B cell (primary cell): ENCODE measurements at regions not wholly inside any gene's neighbourhood (a gene's known extent, or its start where the extent isn't known, plus 50 kb on each side); places are given as distances from the start of the nearest gene placed in this dataset.

Source experiments
- CTCF ChIP-seq: fragments of 200-600 bp; IDR thresholded peaks from one replicate; pipeline ENCODE4 v1.8.0; 2022; ENCODE audit warnings: antibody characterized with exemption, mild to moderate bottlenecking
- EZH2 ChIP-seq: IDR thresholded peaks from 2 replicates; pipeline ENCODE4 v1.6.1; 2012; ENCODE audit warnings: borderline replicate concordance, low read depth, mild to moderate bottlenecking, moderate library complexity, low read length; ENCODE audit not compliant: insufficient read depth, poor library complexity, severe bottlenecking

DNA sequence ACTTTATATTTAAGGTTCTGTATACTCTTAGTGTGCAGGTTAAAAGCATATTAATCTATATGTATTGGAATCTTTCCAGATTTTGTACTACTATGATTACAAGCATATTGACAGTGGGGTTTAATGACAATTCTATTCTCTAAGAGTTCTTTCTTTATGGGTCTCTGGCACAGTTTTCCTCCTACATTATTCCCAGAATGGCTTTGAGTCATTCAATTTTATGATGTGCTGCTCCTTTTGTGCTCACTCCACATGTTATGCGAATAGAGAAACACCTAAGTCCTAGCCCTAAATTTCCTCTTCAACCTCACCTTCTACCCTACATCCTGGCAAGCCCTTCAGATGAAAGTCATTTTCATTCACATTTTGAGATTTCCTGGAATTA is 209.9 kb upstream of the DIAPH2 start:
- TF ChIP-seq CTCF (no peak), EZH2 (no peak)
